Glomerular endothelial cell (primary cell): ENCODE measurements at regions not wholly inside any gene's neighbourhood (a gene's known extent, or its start where the extent isn't known, plus 50 kb on each side); places are given as distances from the start of the nearest gene placed in this dataset.

ENCODE experiments used
- DNase-seq: peaks from one replicate; pipeline ENCODE4 v3.0.0-alpha.2; 2011; ENCODE audit warnings: low read depth, low spot score; ENCODE audit errors: extremely low read depth

GRCh38 chr14:53493320-53493719, 340.2 kb upstream of the DDHD1 start:
- no peak for DNase-seq

GRCh38 chr14:53491884-53492277, 338.8 kb upstream of the DDHD1 start:
- no peak for DNase-seq

- DNase-seq = no peak
These were observed 338.2 kb upstream of the DDHD1 start for GRCh38 chr14:53491256-53491883.

GRCh38 chr14:53478174-53478573, 325.1 kb upstream of the DDHD1 start:
- no peak for DNase-seq

GRCh38 chr14:53473480-53473879, 320.4 kb upstream of the DDHD1 start:
- no peak for DNase-seq

GRCh38 chr14:53472306-53472705, 319.2 kb upstream of the DDHD1 start:
- no peak for DNase-seq

- DNase-seq = no peak
These were observed 317.4 kb upstream of the DDHD1 start for GRCh38 chr14:53470351-53471043.

GRCh38 chr14:53468876-53469275, 315.8 kb upstream of the DDHD1 start:
- DNase-seq = no peak

- DNase-seq = no peak
These were observed 311.3 kb upstream of the DDHD1 start for GRCh38 chr14:53464376-53464775.

GRCh38 chr14:53462931-53463778, 310.0 kb upstream of the DDHD1 start:
- DNase-seq = no peak

- no peak for DNase-seq
These were observed 308.7 kb upstream of the DDHD1 start for GRCh38 chr14:53461858-53462257.

- no peak for DNase-seq
These were observed 307.4 kb upstream of the DDHD1 start for GRCh38 chr14:53460544-53460943.

- peak; percentile 14 for DNase-seq
These were observed 305.3 kb upstream of the DDHD1 start for GRCh38 chr14:53458368-53458814.

GRCh38 chr14:53456931-53457330, 303.8 kb upstream of the DDHD1 start:
- DNase-seq = no peak

GRCh38 chr14:53452005-53452673, 299.0 kb upstream of the DDHD1 start:
- no peak for DNase-seq

- DNase-seq = no peak
These were observed 297.7 kb upstream of the DDHD1 start for GRCh38 chr14:53450871-53451270.

GRCh38 chr14:53448682-53449081, 295.6 kb upstream of the DDHD1 start:
- no peak for DNase-seq

- DNase-seq = no peak
These were observed 291.7 kb upstream of the DDHD1 start for GRCh38 chr14:53444677-53445312.

- no peak for DNase-seq
These were observed 288.7 kb upstream of the DDHD1 start for GRCh38 chr14:53441789-53442188.

GRCh38 chr14:53437858-53438257, 284.7 kb upstream of the DDHD1 start:
- no peak for DNase-seq

GRCh38 chr14:53432378-53432802, 279.3 kb upstream of the DDHD1 start:
- DNase-seq = peak; percentile 20
